Urinary bladder (tissue), 3 donors: ENCODE measurements at regions not wholly inside any gene's neighbourhood (a gene's known extent, or its start where the extent isn't known, plus 50 kb on each side); places are given as distances from the start of the nearest gene placed in this dataset.

Experiments
- DNase-seq: peaks from one replicate; pipeline ENCODE4 v3.0.0-alpha.2; 2015; ENCODE audit errors: extremely low spot score
- H3K27ac ChIP-seq: one replicate; pipeline ENCODE4 v1.5.1; 2013; ENCODE audit warnings: low read depth, mild to moderate bottlenecking, moderate library complexity
- H3K36me3 ChIP-seq: one replicate; pipeline ENCODE4 v1.6.1; 2013; ENCODE audit warnings: mild to moderate bottlenecking, moderate library complexity; ENCODE audit not compliant: insufficient read depth
- H3K4me1 ChIP-seq: one replicate; pipeline ENCODE4 v1.6.1; 2013; ENCODE audit warnings: mild to moderate bottlenecking, moderate library complexity; ENCODE audit not compliant: insufficient read depth
- H3K4me3 ChIP-seq: one replicate; pipeline ENCODE4 v1.5.1; 2013; ENCODE audit warnings: low read depth, low read length
- WGBS: extraction: QIAGEN DNeasy Blood & Tissue Kit; methylation state at CpG from one replicate; pipeline ENCODE4 v1.1.7; 2013; 5-methylcytosine and 5-hydroxymethylcytosine counted together
- donor health status: healthy with polysubstance abuse.
- donor health status: healthy.

DNA sequence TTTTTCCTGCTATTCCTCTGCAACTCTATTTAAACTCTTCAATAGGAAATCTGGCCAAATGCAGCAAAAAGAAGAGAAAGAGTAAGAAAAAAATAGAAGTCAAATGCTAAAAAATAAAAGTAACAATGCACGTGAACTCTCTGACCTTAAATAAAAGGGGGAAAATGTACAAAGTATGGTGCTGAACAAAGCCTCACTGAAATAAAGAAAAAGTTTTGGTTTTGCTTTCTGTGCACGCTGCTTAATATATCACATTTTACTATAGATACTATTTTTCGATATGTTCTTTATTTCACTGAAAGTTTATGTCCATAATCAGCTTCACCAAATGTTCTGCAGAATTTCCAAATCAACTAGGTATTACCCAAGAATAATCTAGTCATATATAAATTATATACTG, 396.3 kb downstream of the CBLN2 start:
- Histone ChIP-seq H3K4me3 (no peak overlapping the region), H3K27ac (no peak overlapping the region), H3K4me1 (no peaks in the 10 kb centered on the region), H3K36me3 (no peaks in the 10 kb centered on the region)
- WGBS = 91% methylated on average over 3 of the region's 3 CpGs
- DNase-seq = no peak

- H3K36me3 ChIP-seq = no peaks in the 10 kb centered on the region
- no peak for DNase-seq
- 75% methylated on average over 8 of the region's 8 CpGs for WGBS
- H3K4me1 ChIP-seq = no peaks in the 10 kb centered on the region
- no peak overlapping the region for H3K4me3 ChIP-seq
- H3K27ac ChIP-seq = no peak overlapping the region
Measured at GRCh38 chr18:72140007-72140406, 404.1 kb downstream of the CBLN2 start.

- Histone ChIP-seq H3K4me3 (no peak overlapping the region), H3K36me3 (no peaks in the 10 kb centered on the region), H3K4me1 (no peaks in the 10 kb centered on the region), H3K27ac (no peak overlapping the region)
- no peak for DNase-seq
- 65% methylated on average over 1 of the region's 1 CpG for WGBS
Measured at GRCh38 chr18:72128649-72129048, 415.5 kb downstream of the CBLN2 start.

- no peak overlapping the region for H3K27ac ChIP-seq
- no peak overlapping the region for H3K4me3 ChIP-seq
- H3K4me1 ChIP-seq = no peaks in the 10 kb centered on the region
- no peak for DNase-seq
- no peaks in the 10 kb centered on the region for H3K36me3 ChIP-seq
Measured at GRCh38 chr18:72122103-72122502, 422.0 kb downstream of the CBLN2 start.

- H3K4me3 ChIP-seq = no peak overlapping the region
- 92% methylated on average over 7 of the region's 7 CpGs for WGBS
- no peaks in the 10 kb centered on the region for H3K36me3 ChIP-seq
- no peak for DNase-seq
- no peaks in the 10 kb centered on the region for H3K4me1 ChIP-seq
- no peak overlapping the region for H3K27ac ChIP-seq
Measured at GRCh38 chr18:72119082-72119481, 425.1 kb downstream of the CBLN2 start.

GRCh38 chr18:72114801-72115594, 429.1 kb downstream of the CBLN2 start:
- no peak overlapping the region for H3K27ac ChIP-seq
- no peaks in the 10 kb centered on the region for H3K36me3 ChIP-seq
- no peaks in the 10 kb centered on the region for H3K4me1 ChIP-seq
- DNase-seq = no peak
- WGBS = 87% methylated on average over 4 of the region's 4 CpGs
- H3K4me3 ChIP-seq = no peak overlapping the region

- 29% methylated on average over 9 of the region's 9 CpGs for WGBS
- DNase-seq = no peak
Measured at GRCh38 chr18:72107647-72108383, 436.3 kb downstream of the CBLN2 start.

GRCh38 chr18:72104851-72105250, 439.3 kb downstream of the CBLN2 start:
- Histone ChIP-seq H3K4me3 (no peak overlapping the region), H3K36me3 (no peaks in the 10 kb centered on the region), H3K4me1 (no peaks in the 10 kb centered on the region), H3K27ac (no peak overlapping the region)
- DNase-seq = no peak
- WGBS = 85% methylated on average over 4 of the region's 4 CpGs

More at GRCh38 chr18:72107647-72108383, 436.3 kb downstream of the CBLN2 start:
- Histone ChIP-seq H3K4me3 (no peak overlapping the region), H3K27ac (no peak overlapping the region), H3K4me1 (no peaks in the 10 kb centered on the region), H3K36me3 (no peaks in the 10 kb centered on the region)

GRCh38 chr18:72102412-72102811, 441.7 kb downstream of the CBLN2 start:
- Histone ChIP-seq H3K36me3 (no peaks in the 10 kb centered on the region), H3K4me3 (no peak overlapping the region), H3K27ac (no peak overlapping the region), H3K4me1 (no peaks in the 10 kb centered on the region)
- 51% methylated on average over 2 of the region's 2 CpGs for WGBS
- no peak for DNase-seq

DNA sequence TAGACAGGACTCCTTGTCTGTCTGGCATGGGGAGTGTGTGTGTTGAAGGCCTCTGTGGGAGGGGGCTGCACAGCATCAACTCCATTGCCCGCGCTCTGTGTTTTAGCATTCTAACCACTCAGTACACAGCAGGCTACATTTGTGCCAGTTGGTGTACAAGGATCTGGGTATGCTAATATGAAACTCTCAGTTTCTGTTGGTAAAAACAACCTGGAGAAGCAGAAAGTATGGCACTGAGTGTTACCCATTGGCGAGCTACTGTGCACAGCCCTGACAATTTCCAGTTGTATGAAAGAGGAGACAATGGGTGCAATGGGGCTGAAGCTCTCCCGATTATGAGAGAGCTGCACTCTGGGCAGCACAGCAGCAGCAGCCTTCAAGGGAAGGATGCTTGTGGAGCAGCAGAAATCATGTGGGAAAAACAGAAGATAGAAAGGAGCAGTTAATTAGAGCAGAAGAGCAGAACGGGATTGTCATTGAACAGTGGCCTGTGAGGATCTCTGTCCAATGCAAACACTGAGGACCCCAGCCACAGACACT, 443.6 kb downstream of the CBLN2 start:
- 88% methylated on average over 5 of the region's 5 CpGs for WGBS
- no peaks in the 10 kb centered on the region for H3K4me1 ChIP-seq
- no peak for DNase-seq

DNA sequence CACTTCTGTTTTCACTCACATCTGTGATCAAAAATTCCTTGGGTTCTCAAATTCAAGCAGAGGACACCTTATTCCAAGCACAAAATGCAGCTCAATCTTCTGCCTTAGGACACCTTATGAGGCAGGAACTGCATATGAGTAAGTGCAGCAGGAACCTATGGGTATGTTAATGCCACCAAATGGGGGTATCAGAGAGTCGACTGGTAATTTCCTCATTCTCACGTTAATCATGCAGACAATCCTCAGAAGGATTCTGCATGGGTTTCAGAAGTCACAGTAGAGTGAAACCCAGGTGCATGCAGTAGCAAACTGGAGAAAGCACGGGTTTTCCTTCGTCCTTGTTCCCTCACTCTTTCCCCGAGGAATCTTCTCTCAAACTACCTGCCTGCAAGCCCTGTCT, 452.8 kb downstream of the CBLN2 start:
- 38% methylated on average over 5 of the region's 5 CpGs for WGBS
- no peak for DNase-seq

More for the DNA sequence above, 443.6 kb downstream of the CBLN2 start:
- Histone ChIP-seq H3K27ac (no peak overlapping the region), H3K36me3 (no peaks in the 10 kb centered on the region), H3K4me3 (no peak overlapping the region)

GRCh38 chr18:72089432-72089831, 454.7 kb downstream of the CBLN2 start:
- no peak overlapping the region for H3K4me3 ChIP-seq
- no peaks in the 10 kb centered on the region for H3K4me1 ChIP-seq
- no peak for DNase-seq
- no peak overlapping the region for H3K27ac ChIP-seq
- H3K36me3 ChIP-seq = no peaks in the 10 kb centered on the region
- 82% methylated on average over 3 of the region's 3 CpGs for WGBS

More for the DNA sequence above, 452.8 kb downstream of the CBLN2 start:
- Histone ChIP-seq H3K27ac (no peak overlapping the region), H3K36me3 (no peaks in the 10 kb centered on the region), H3K4me3 (no peak overlapping the region), H3K4me1 (no peaks in the 10 kb centered on the region)

- H3K4me1 ChIP-seq = no peaks in the 10 kb centered on the region
- DNase-seq = no peak
- no peak overlapping the region for H3K4me3 ChIP-seq
- WGBS = 18% methylated on average over 4 of the region's 4 CpGs
- H3K36me3 ChIP-seq = no peaks in the 10 kb centered on the region
- H3K27ac ChIP-seq = no peak overlapping the region
Measured at GRCh38 chr18:72086421-72086820, 457.7 kb downstream of the CBLN2 start.

GRCh38 chr18:72075040-72075439, 469.1 kb downstream of the CBLN2 start:
- WGBS = 87% methylated on average over 4 of the region's 4 CpGs

More at GRCh38 chr18:72075040-72075439, 469.1 kb downstream of the CBLN2 start:
- Histone ChIP-seq H3K36me3 (no peaks in the 10 kb centered on the region), H3K27ac (no peak overlapping the region), H3K4me1 (no peaks in the 10 kb centered on the region), H3K4me3 (no peak overlapping the region)
- DNase-seq = no peak
